ENCODE measurements at regions not wholly inside any gene's neighbourhood (a gene's known extent, or its start where the extent isn't known, plus 50 kb on each side); places are given as distances from the start of the nearest gene placed in this dataset.

GRCh38 chr1:221881805-221882581, 140.1 kb upstream of the DUSP10 start:
- TF ChIP-seq CTCF (IDR thresholded peaks at IDR 0.05) (no peak), POLR2A (IDR thresholded peaks at IDR 0.05) (no peak)
